ENCODE measurements at regions not wholly inside any gene's neighbourhood (a gene's known extent, or its start where the extent isn't known, plus 50 kb on each side); places are given as distances from the start of the nearest gene placed in this dataset.

GRCh38 chr7:42805601-42806000 is 106.3 kb downstream of the C7orf25 start:
- H3K4me1 ChIP-seq (ENCODE audit: control insufficient read depth, insufficient read depth, low read length, poor library complexity, severe bottlenecking), result no peaks in the 10 kb centered on the region
- no peaks in the 10 kb centered on the region for H3K9me3 ChIP-seq (ENCODE audit: control insufficient read depth, low read length)
- no peak overlapping the region for H3K27ac ChIP-seq (ENCODE audit: low read depth, low read length, severe bottlenecking)
- WGBS, 2 experiments (ENCODE audit: insufficient coverage in 2 of 2), result 58% methylated on average over 2 of the region's 2 CpGs; no CpG with 5 or more reads in 1 of the 2 experiments
- H3K4me3 ChIP-seq (ENCODE audit: extremely low read depth, insufficient read depth, low read length, poor library complexity, severe bottlenecking), result no peak overlapping the region
- no peaks in the 10 kb centered on the region for H3K36me3 ChIP-seq (ENCODE audit: control insufficient read depth, insufficient read depth, low read length)

GRCh38 chr7:42794673-42795072 is 117.2 kb downstream of the C7orf25 start:
- Histone ChIP-seq H3K9me3 (ENCODE audit: control insufficient read depth, low read length) (no peaks in the 10 kb centered on the region), H3K36me3 (ENCODE audit: control insufficient read depth, insufficient read depth, low read length) (no peaks in the 10 kb centered on the region), H3K4me3 (ENCODE audit: extremely low read depth, insufficient read depth, low read length, poor library complexity, severe bottlenecking) (no peak overlapping the region), H3K27ac (ENCODE audit: low read depth, low read length, severe bottlenecking) (no peak overlapping the region), H3K4me1 (ENCODE audit: control insufficient read depth, insufficient read depth, low read length, poor library complexity, severe bottlenecking) (no peaks in the 10 kb centered on the region)
- 89 to 92% methylated on average over 16 to 18 of the region's 19 CpGs for WGBS, 2 experiments (ENCODE audit: insufficient coverage in 2 of 2)

GRCh38 chr7:42792841-42793240 is 119.0 kb downstream of the C7orf25 start:
- Histone ChIP-seq H3K27ac (ENCODE audit: low read depth, low read length, severe bottlenecking) (no peak overlapping the region), H3K9me3 (ENCODE audit: control insufficient read depth, low read length) (no peaks in the 10 kb centered on the region), H3K4me1 (ENCODE audit: control insufficient read depth, insufficient read depth, low read length, poor library complexity, severe bottlenecking) (no peaks in the 10 kb centered on the region), H3K36me3 (ENCODE audit: control insufficient read depth, insufficient read depth, low read length) (no peaks in the 10 kb centered on the region), H3K4me3 (ENCODE audit: extremely low read depth, insufficient read depth, low read length, poor library complexity, severe bottlenecking) (no peak overlapping the region)
- 92 to 100% methylated on average over 2 to 3 of the region's 3 CpGs for WGBS, 2 experiments (ENCODE audit: insufficient coverage in 2 of 2)

DNA sequence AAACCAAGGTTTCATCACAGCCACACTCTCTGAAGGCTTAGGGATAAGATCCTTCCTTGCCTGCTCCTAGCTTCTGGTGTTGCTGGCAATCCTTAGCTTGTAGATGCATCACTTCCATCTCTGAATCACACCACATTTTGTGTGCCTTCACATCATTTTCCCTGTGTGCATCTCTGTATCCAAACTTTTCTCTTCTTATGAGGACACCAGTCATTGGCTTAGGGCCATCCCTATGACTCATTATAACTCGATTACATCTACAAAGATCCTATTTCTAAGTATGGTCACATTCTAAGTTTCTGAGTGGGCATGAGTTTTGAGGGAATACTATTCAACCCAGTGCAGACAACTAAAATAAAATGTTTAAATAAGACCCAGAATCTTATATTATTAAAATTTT is 121.7 kb downstream of the C7orf25 start:
- H3K4me1 ChIP-seq (ENCODE audit: control insufficient read depth, insufficient read depth, low read length, poor library complexity, severe bottlenecking), result no peaks in the 10 kb centered on the region
- no CpG with 5 or more reads among the region's 1 CpG for WGBS, 2 experiments (ENCODE audit: insufficient coverage in 2 of 2)
- H3K9me3 ChIP-seq (ENCODE audit: control insufficient read depth, low read length), result no peaks in the 10 kb centered on the region
- H3K27ac ChIP-seq (ENCODE audit: low read depth, low read length, severe bottlenecking), result no peak overlapping the region
- H3K36me3 ChIP-seq (ENCODE audit: control insufficient read depth, insufficient read depth, low read length), result no peaks in the 10 kb centered on the region
- H3K4me3 ChIP-seq (ENCODE audit: extremely low read depth, insufficient read depth, low read length, poor library complexity, severe bottlenecking), result no peak overlapping the region

- Histone ChIP-seq H3K9me3 (ENCODE audit: control insufficient read depth, low read length) (peaks cover 6% of the 10 kb centered on the region), H3K27ac (ENCODE audit: low read depth, low read length, severe bottlenecking) (no peak overlapping the region), H3K4me1 (ENCODE audit: control insufficient read depth, insufficient read depth, low read length, poor library complexity, severe bottlenecking) (no peaks in the 10 kb centered on the region), H3K4me3 (ENCODE audit: extremely low read depth, insufficient read depth, low read length, poor library complexity, severe bottlenecking) (no peak overlapping the region), H3K36me3 (ENCODE audit: control insufficient read depth, insufficient read depth, low read length) (no peaks in the 10 kb centered on the region)
- WGBS, 2 experiments (ENCODE audit: insufficient coverage in 2 of 2), result no CpG with 5 or more reads among the region's 4 CpGs
Observed at GRCh38 chr7:42774436-42774835, 137.4 kb downstream of the C7orf25 start.

DNA sequence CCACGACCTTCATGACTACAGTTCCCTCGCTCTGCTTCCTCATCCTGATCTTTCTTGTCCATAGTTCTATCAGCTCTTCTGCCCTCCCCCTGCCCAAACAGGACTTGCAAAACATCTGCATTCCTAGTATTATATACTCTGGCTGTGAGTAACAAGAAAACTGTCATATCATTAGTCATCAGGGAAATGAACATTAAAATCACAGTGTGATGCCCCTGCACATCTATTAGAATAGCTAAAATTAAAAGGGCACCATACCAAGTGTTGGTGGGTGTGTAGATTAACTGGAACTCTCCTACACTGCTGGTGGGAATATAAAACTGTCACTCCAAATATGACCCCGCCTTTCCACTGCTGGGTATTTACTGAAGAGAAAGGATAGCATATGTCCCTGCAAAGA is 141.8 kb downstream of the C7orf25 start:
- Histone ChIP-seq H3K36me3 (ENCODE audit: control insufficient read depth, insufficient read depth, low read length) (no peaks in the 10 kb centered on the region), H3K9me3 (ENCODE audit: control insufficient read depth, low read length) (no peaks in the 10 kb centered on the region), H3K4me1 (ENCODE audit: control insufficient read depth, insufficient read depth, low read length, poor library complexity, severe bottlenecking) (no peaks in the 10 kb centered on the region), H3K4me3 (ENCODE audit: extremely low read depth, insufficient read depth, low read length, poor library complexity, severe bottlenecking) (no peak overlapping the region), H3K27ac (ENCODE audit: low read depth, low read length, severe bottlenecking) (no peak overlapping the region)
- WGBS, 2 experiments (ENCODE audit: insufficient coverage in 2 of 2), result 90 to 95% methylated on average over 2 to 3 of the region's 3 CpGs

- H3K4me3 ChIP-seq (ENCODE audit: extremely low read depth, insufficient read depth, low read length, poor library complexity, severe bottlenecking), result no peak overlapping the region
- H3K4me1 ChIP-seq (ENCODE audit: control insufficient read depth, insufficient read depth, low read length, poor library complexity, severe bottlenecking), result no peaks in the 10 kb centered on the region
- WGBS, 2 experiments (ENCODE audit: insufficient coverage in 2 of 2), result 78 to 81% methylated on average over 3 to 4 of the region's 4 CpGs
- no peak overlapping the region for H3K27ac ChIP-seq (ENCODE audit: low read depth, low read length, severe bottlenecking)
- H3K36me3 ChIP-seq (ENCODE audit: control insufficient read depth, insufficient read depth, low read length), result no peaks in the 10 kb centered on the region
- no peaks in the 10 kb centered on the region for H3K9me3 ChIP-seq (ENCODE audit: control insufficient read depth, low read length)
Observed at GRCh38 chr7:42768045-42768444, 143.8 kb downstream of the C7orf25 start.

DNA sequence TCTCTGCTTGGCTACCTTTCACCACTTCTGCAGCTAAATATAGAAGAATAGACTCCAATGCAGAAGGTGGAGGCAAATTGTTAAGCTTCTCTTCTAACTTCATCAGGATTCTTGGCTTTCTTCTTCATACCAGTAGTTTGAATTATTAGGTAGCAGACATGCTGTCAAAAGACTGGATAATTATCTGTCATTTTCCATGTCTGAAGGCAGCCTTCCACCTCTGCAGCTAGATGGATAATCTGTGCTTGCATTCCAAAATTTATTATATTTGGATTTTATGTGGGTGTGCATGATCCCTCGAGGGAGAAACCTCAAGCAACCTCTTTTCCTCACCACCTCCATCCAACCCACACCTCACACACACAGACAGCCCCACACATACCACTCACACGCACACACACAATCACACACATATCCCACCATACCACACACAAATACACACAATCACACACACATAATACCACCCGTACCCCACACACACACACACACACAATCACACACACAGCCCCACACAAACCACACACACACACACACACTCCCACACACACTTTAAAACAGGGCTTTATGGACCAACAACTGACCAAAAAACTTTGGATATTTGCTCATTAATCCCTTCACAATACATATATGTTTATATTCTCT is 145.0 kb downstream of the C7orf25 start:
- Histone ChIP-seq H3K36me3 (ENCODE audit: control insufficient read depth, insufficient read depth, low read length) (no peaks in the 10 kb centered on the region), H3K27ac (ENCODE audit: low read depth, low read length, severe bottlenecking) (no peak overlapping the region), H3K9me3 (ENCODE audit: control insufficient read depth, low read length) (no peaks in the 10 kb centered on the region), H3K4me1 (ENCODE audit: control insufficient read depth, insufficient read depth, low read length, poor library complexity, severe bottlenecking) (no peaks in the 10 kb centered on the region), H3K4me3 (ENCODE audit: extremely low read depth, insufficient read depth, low read length, poor library complexity, severe bottlenecking) (no peak overlapping the region)
- WGBS, 2 experiments (ENCODE audit: insufficient coverage in 2 of 2), result 72% methylated on average over 2 of the region's 3 CpGs; no CpG with 5 or more reads in 1 of the 2 experiments

- no peaks in the 10 kb centered on the region for H3K36me3 ChIP-seq (ENCODE audit: control insufficient read depth, insufficient read depth, low read length)
- H3K4me3 ChIP-seq (ENCODE audit: extremely low read depth, insufficient read depth, low read length, poor library complexity, severe bottlenecking), result no peak overlapping the region
- no peak overlapping the region for H3K27ac ChIP-seq (ENCODE audit: low read depth, low read length, severe bottlenecking)
- no peaks in the 10 kb centered on the region for H3K4me1 ChIP-seq (ENCODE audit: control insufficient read depth, insufficient read depth, low read length, poor library complexity, severe bottlenecking)
- H3K9me3 ChIP-seq (ENCODE audit: control insufficient read depth, low read length), result no peaks in the 10 kb centered on the region
- WGBS, 2 experiments (ENCODE audit: insufficient coverage in 2 of 2), result 90% methylated on average over 2 of the region's 2 CpGs; no CpG with 5 or more reads in 1 of the 2 experiments
Observed at GRCh38 chr7:42765931-42766330, 145.9 kb downstream of the C7orf25 start.

DNA sequence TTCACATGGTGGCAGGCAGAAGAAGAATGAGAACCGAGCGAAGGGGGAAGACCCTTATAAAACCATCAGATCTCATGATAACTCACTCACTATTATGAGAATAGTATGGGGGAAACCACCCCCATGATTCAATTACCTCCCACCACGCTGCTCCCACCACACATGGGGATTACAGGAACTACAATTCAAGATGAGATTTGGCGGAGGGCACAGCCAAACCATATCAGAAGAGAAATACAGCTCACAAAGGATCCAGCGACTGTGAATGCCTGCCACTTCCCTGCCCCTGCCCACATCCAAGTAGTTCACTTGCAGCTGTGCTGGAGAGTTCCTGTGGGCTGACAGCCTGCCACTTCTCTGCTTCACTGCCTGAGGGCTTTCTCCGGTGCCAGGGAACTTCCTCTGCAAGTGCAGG is 148.7 kb downstream of the C7orf25 start:
- no peaks in the 10 kb centered on the region for H3K9me3 ChIP-seq (ENCODE audit: control insufficient read depth, low read length)
- H3K4me3 ChIP-seq (ENCODE audit: extremely low read depth, insufficient read depth, low read length, poor library complexity, severe bottlenecking), result no peak overlapping the region
- no peaks in the 10 kb centered on the region for H3K4me1 ChIP-seq (ENCODE audit: control insufficient read depth, insufficient read depth, low read length, poor library complexity, severe bottlenecking)
- H3K27ac ChIP-seq (ENCODE audit: low read depth, low read length, severe bottlenecking), result no peak overlapping the region
- H3K36me3 ChIP-seq (ENCODE audit: control insufficient read depth, insufficient read depth, low read length), result no peaks in the 10 kb centered on the region
- 88 to 100% methylated on average over 2 to 4 of the region's 6 CpGs for WGBS, 2 experiments (ENCODE audit: insufficient coverage in 2 of 2)

DNA sequence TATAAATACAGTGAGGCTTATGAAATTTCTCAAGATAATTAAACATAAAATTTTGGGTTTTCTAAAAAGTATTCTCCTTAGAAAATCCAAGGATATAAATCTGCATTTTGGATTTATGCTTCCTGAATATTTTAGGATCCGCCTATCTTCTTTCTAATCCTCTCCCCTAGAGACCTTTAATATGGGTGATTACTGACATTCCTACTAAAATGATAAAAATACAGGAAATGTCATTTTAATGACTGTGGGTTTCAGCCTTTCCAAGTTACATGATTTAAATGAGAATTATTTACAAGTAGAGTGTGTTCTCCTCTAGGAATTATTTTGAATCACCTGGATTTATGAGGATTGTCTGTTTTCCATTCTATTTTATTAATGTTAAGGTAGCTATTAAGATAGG is 150.4 kb downstream of the C7orf25 start:
- H3K36me3 ChIP-seq (ENCODE audit: control insufficient read depth, insufficient read depth, low read length), result no peaks in the 10 kb centered on the region
- H3K27ac ChIP-seq (ENCODE audit: low read depth, low read length, severe bottlenecking), result no peak overlapping the region
- no peaks in the 10 kb centered on the region for H3K9me3 ChIP-seq (ENCODE audit: control insufficient read depth, low read length)
- no peak overlapping the region for H3K4me3 ChIP-seq (ENCODE audit: extremely low read depth, insufficient read depth, low read length, poor library complexity, severe bottlenecking)
- WGBS, 2 experiments (ENCODE audit: insufficient coverage in 2 of 2), result no CpG with 5 or more reads among the region's 1 CpG
- no peaks in the 10 kb centered on the region for H3K4me1 ChIP-seq (ENCODE audit: control insufficient read depth, insufficient read depth, low read length, poor library complexity, severe bottlenecking)

All from mesodermal cell (in vitro differentiated cells).